ENCODE measurements at regions not wholly inside any gene's neighbourhood (a gene's known extent, or its start where the extent isn't known, plus 50 kb on each side); places are given as distances from the start of the nearest gene placed in this dataset.

GRCh38 chr11:115737875-115738274 lies 233.7 kb upstream of the CADM1 start:
- DNase-seq = no peak
- Mint-ChIP-seq H3K4me1 (ENCODE audit: low read depth, unreplicated experiment) (peaks cover 21% of the 10 kb centered on the region), H3K27ac (ENCODE audit: unreplicated experiment) (no peak overlapping the region), H3K4me3 (ENCODE audit: unreplicated experiment) (no peak overlapping the region), H3K27me3 (ENCODE audit: unreplicated experiment) (peaks cover 4% of the 10 kb centered on the region), H3K36me3 (ENCODE audit: unreplicated experiment) (peaks cover 5% of the 10 kb centered on the region), H3K9me3 (ENCODE audit: unreplicated experiment) (peaks cover 6% of the 10 kb centered on the region)
- no peak for TF ChIP-seq CTCF (IDR thresholded peaks at IDR 0.05; ENCODE audit: partially characterized antibody, unreplicated experiment)

- Mint-ChIP-seq H3K4me1 (ENCODE audit: low read depth, unreplicated experiment) (peaks cover 10% of the 10 kb centered on the region), H3K9me3 (ENCODE audit: unreplicated experiment) (no peaks in the 10 kb centered on the region), H3K27me3 (ENCODE audit: unreplicated experiment) (peaks cover under 1% of the 10 kb centered on the region), H3K4me3 (ENCODE audit: unreplicated experiment) (no peak overlapping the region), H3K27ac (ENCODE audit: unreplicated experiment) (no peak overlapping the region), H3K36me3 (ENCODE audit: unreplicated experiment) (no peaks in the 10 kb centered on the region)
- DNase-seq = no peak
- TF ChIP-seq CTCF (IDR thresholded peaks at IDR 0.05; ENCODE audit: partially characterized antibody, unreplicated experiment) = no peak
Measured at GRCh38 chr11:115736146-115736545, 231.9 kb upstream of the CADM1 start.

GRCh38 chr11:115724666-115725065 lies 220.5 kb upstream of the CADM1 start:
- TF ChIP-seq CTCF (IDR thresholded peaks at IDR 0.05; ENCODE audit: partially characterized antibody, unreplicated experiment) = no peak
- Mint-ChIP-seq H3K27ac (ENCODE audit: unreplicated experiment) (no peak overlapping the region), H3K4me3 (ENCODE audit: unreplicated experiment) (no peak overlapping the region), H3K4me1 (ENCODE audit: low read depth, unreplicated experiment) (peaks cover 7% of the 10 kb centered on the region), H3K9me3 (ENCODE audit: unreplicated experiment) (peaks cover 3% of the 10 kb centered on the region), H3K27me3 (ENCODE audit: unreplicated experiment) (peaks cover 2% of the 10 kb centered on the region), H3K36me3 (ENCODE audit: unreplicated experiment) (no peaks in the 10 kb centered on the region)
- no peak for DNase-seq

GRCh38 chr11:115722711-115723110 lies 218.5 kb upstream of the CADM1 start:
- Mint-ChIP-seq H3K4me3 (ENCODE audit: unreplicated experiment) (no peak overlapping the region), H3K9me3 (ENCODE audit: unreplicated experiment) (peaks cover 3% of the 10 kb centered on the region), H3K36me3 (ENCODE audit: unreplicated experiment) (no peaks in the 10 kb centered on the region), H3K4me1 (ENCODE audit: low read depth, unreplicated experiment) (peaks cover 11% of the 10 kb centered on the region), H3K27ac (ENCODE audit: unreplicated experiment) (no peak overlapping the region), H3K27me3 (ENCODE audit: unreplicated experiment) (no peaks in the 10 kb centered on the region)
- TF ChIP-seq CTCF (IDR thresholded peaks at IDR 0.05; ENCODE audit: partially characterized antibody, unreplicated experiment) = no peak
- no peak for DNase-seq

- Mint-ChIP-seq H3K4me3 (ENCODE audit: unreplicated experiment) (no peak overlapping the region), H3K27ac (ENCODE audit: unreplicated experiment) (no peak overlapping the region)
Measured at GRCh38 chr11:115721296-115721995, 217.2 kb upstream of the CADM1 start.

More at GRCh38 chr11:115721296-115721995, 217.2 kb upstream of the CADM1 start:
- no peak for TF ChIP-seq CTCF (IDR thresholded peaks at IDR 0.05; ENCODE audit: partially characterized antibody, unreplicated experiment)
- DNase-seq = no peak
- Mint-ChIP-seq H3K4me1 (ENCODE audit: low read depth, unreplicated experiment) (peaks cover 13% of the 10 kb centered on the region), H3K27me3 (ENCODE audit: unreplicated experiment) (no peaks in the 10 kb centered on the region), H3K9me3 (ENCODE audit: unreplicated experiment) (no peaks in the 10 kb centered on the region), H3K36me3 (ENCODE audit: unreplicated experiment) (no peaks in the 10 kb centered on the region)
